HCT116 (cell line): ENCODE measurements at regions not wholly inside any gene's neighbourhood (a gene's known extent, or its start where the extent isn't known, plus 50 kb on each side); places are given as distances from the start of the nearest gene placed in this dataset.

Experiments
- ATAC-seq: fragments of 200-7000 bp; cut with Tn5 transposase; 2 replicates; pipeline ENCODE4 v1.9.1; 2020; ENCODE audit warnings: mild to moderate bottlenecking, moderate library complexity
- BruUV-seq: library from RNA; stranded (reverse); fragments of 400-500 nt; replicated peaks from 2 replicates; lab custom pipeline; 2021; lab: Mats Ljungman, UMichigan
- CTCF ChIA-PET: fragments of 300-600 bp; sonication (Branson Sonifier 250); formaldehyde crosslinking; loops from one replicate; lab custom pipeline; 2021; ENCODE audit warnings: antibody characterized with exemption; lab: Charles Lee
- POLR2A ChIA-PET: fragments of 300-600, 350-600 bp; sonication (Branson Sonifier 250); formaldehyde crosslinking; loops from one replicate; lab custom pipeline; 2021; ENCODE audit warnings: antibody characterized with exemption; lab: Charles Lee
- RAD21 ChIA-PET, 2 experiments: fragments of 300-600 bp; sonication (Branson Sonifier 250); formaldehyde crosslinking; loops; one replicate each; lab custom pipeline; 2023; ENCODE audit warnings: low total read pairs in 2 of 2; ENCODE audit not compliant: uncharacterized antibody in 2 of 2, unreplicated experiment in 2 of 2, low non-redundant PET in 1 of 2; lab: Charles Lee
- DNase-seq: peaks from one replicate; pipeline ENCODE4 v3.0.0-alpha.2; 2010; ENCODE audit warnings: low read depth, low spot score
- H2AFZ ChIP-seq: fragments of 200-600 bp; shearing (Covaris generic), sonication (generic); 2 replicates; pipeline ENCODE4 v1.6.1; 2017; ENCODE audit warnings: low read depth, mixed run types, mixed read lengths, antibody characterized with exemption, low read length; ENCODE audit not compliant: poor library complexity, severe bottlenecking
- H3K27ac ChIP-seq: 2 replicates; pipeline ENCODE4 v1.5.1; 2012; ENCODE audit warnings: low read depth, low read length
- H3K27me3 ChIP-seq: fragments of 200-600 bp; sonication (generic); 2 replicates; pipeline ENCODE4 v1.6.1; 2016; ENCODE audit warnings: mixed run types, low read length, mixed read lengths; ENCODE audit not compliant: insufficient read depth
- H3K36me3 ChIP-seq, 2 experiments: fragments of 200-500 bp in 1 of 2; fragments of 200-600 bp in 1 of 2; sonication (Bioruptor generic) in 1 of 2; sonication (generic) in 1 of 2; 2 replicates each; pipeline versions ENCODE4 v1.5.1 to v1.6.1; 2014 to 2016; ENCODE audit warnings: low read length in 2 of 2, inconsistent platforms in 1 of 2, mixed read lengths in 1 of 2, mixed run types in 1 of 2; ENCODE audit not compliant: insufficient read depth in 2 of 2, control insufficient read depth in 1 of 2
- H3K4me1 ChIP-seq, 2 experiments: fragments of 200-600 bp in 1 of 2; sonication (generic) in 1 of 2; 2 replicates each; pipeline versions ENCODE4 v1.5.1 to v1.6.1; 2012 to 2017; ENCODE audit warnings: low read length in 2 of 2, inconsistent platforms in 1 of 2, mild to moderate bottlenecking in 1 of 2, mixed read lengths in 1 of 2, mixed run types in 1 of 2, moderate library complexity in 1 of 2; ENCODE audit not compliant: insufficient read depth in 2 of 2, control insufficient read depth in 1 of 2
- H3K4me2 ChIP-seq: fragments of 200-600 bp; sonication (generic); 2 replicates; pipeline ENCODE4 v1.6.1; 2017; ENCODE audit warnings: mixed run types, low read length, mixed read lengths
- H3K4me3 ChIP-seq, 2 experiments: fragments of 200-600 bp in 1 of 2; sonication (generic) in 1 of 2; replicated peaks in 1 of 2; 2 replicates each; pipeline ENCODE4 v1.5.1; 2011 to 2016; ENCODE audit warnings: low read length in 2 of 2, control low read depth in 1 of 2, low read depth in 1 of 2, mild to moderate bottlenecking in 1 of 2, mixed read lengths in 1 of 2, mixed run types in 1 of 2
- H3K79me2 ChIP-seq: fragments of 200-600 bp; sonication (generic); 2 replicates; pipeline ENCODE4 v1.6.1; 2017; ENCODE audit warnings: mild to moderate bottlenecking, mixed run types, low read length, moderate library complexity, mixed read lengths; ENCODE audit not compliant: insufficient read depth
- H3K9ac ChIP-seq: fragments of 200-600 bp; sonication (generic); 2 replicates; pipeline ENCODE4 v1.6.1; 2016; ENCODE audit warnings: low read length, mixed read lengths
- H3K9me2 ChIP-seq: fragments of 200-600 bp; sonication (generic), shearing (Covaris generic); 2 replicates; pipeline ENCODE4 v1.6.1; 2017; ENCODE audit warnings: mixed run types, mild to moderate bottlenecking, moderate library complexity; ENCODE audit not compliant: insufficient read depth
- H3K9me3 ChIP-seq, 2 experiments: fragments of 200-500 bp in 1 of 2; fragments of 200-600 bp in 1 of 2; sonication (Bioruptor generic) in 1 of 2; sonication (generic) in 1 of 2; 2 replicates each; pipeline ENCODE4 v1.6.1; 2014 to 2017; ENCODE audit warnings: low read length in 2 of 2, mixed read lengths in 2 of 2, inconsistent platforms in 1 of 2, low read depth in 1 of 2, mild to moderate bottlenecking in 1 of 2, mixed run types in 1 of 2, moderate library complexity in 1 of 2; ENCODE audit not compliant: control insufficient read depth in 1 of 2, insufficient read depth in 1 of 2
- H4K20me1 ChIP-seq: fragments of 200-600 bp; sonication (generic), shearing (Covaris generic); 2 replicates; pipeline ENCODE4 v1.6.1; 2017; ENCODE audit warnings: mixed run types, mild to moderate bottlenecking, moderate library complexity; ENCODE audit not compliant: insufficient read depth
- ATF3 ChIP-seq: IDR thresholded peaks from 2 replicates; pipeline ENCODE4 v1.6.1; 2012
- CEBPB ChIP-seq: IDR thresholded peaks from 2 replicates; pipeline ENCODE4 v1.6.1; 2012; ENCODE audit warnings: low read depth
- CTCF ChIP-seq, 3 experiments: fragments of 200-600 bp in 1 of 3; sonication (generic) in 1 of 3; IDR thresholded peaks in 2 of 3; conservative IDR thresholded peaks in 1 of 3; 2 replicates each; pipeline ENCODE4 v1.5.1; 2012 to 2017; ENCODE audit warnings: low read depth in 2 of 3, low read length in 2 of 3, antibody characterized with exemption in 1 of 3, borderline replicate concordance in 1 of 3, control low read depth in 1 of 3, mild to moderate bottlenecking in 1 of 3, mixed read lengths in 1 of 3, mixed run types in 1 of 3, moderate library complexity in 1 of 3; ENCODE audit not compliant: insufficient read depth in 1 of 3
- EGR1 ChIP-seq: IDR thresholded peaks from 2 replicates; pipeline ENCODE4 v1.6.1; 2012; ENCODE audit warnings: low read depth
- POLR2A ChIP-seq: IDR thresholded peaks from 2 replicates; pipeline ENCODE4 v1.7.0; 2011; ENCODE audit warnings: borderline replicate concordance; ENCODE audit not compliant: insufficient read depth, insufficient read length; ENCODE audit errors: extremely low read depth
- POLR2AphosphoS5 ChIP-seq: IDR thresholded peaks from 2 replicates; pipeline ENCODE4 v1.6.1; 2011; ENCODE audit warnings: mild to moderate bottlenecking, low read depth, low read length, moderate library complexity
- RAD21 ChIP-seq: IDR thresholded peaks from 2 replicates; pipeline ENCODE4 v1.6.1; 2012; ENCODE audit warnings: low read depth, mild to moderate bottlenecking
- REST ChIP-seq: IDR thresholded peaks from 2 replicates; pipeline ENCODE4 v1.6.1; 2012; ENCODE audit warnings: low read depth
- SIN3A ChIP-seq: IDR thresholded peaks from 2 replicates; pipeline ENCODE4 v1.6.1; 2012; ENCODE audit warnings: low read depth
- SRF ChIP-seq: IDR thresholded peaks from 2 replicates; pipeline ENCODE4 v1.6.1; 2012; ENCODE audit warnings: low read depth
- ZFX ChIP-seq: fragments of 450-650 bp; IDR thresholded peaks from 2 replicates; pipeline ENCODE4 v1.6.1; 2017
- intact Hi-C: fragments of 100-400 bp; cut with micrococcal nuclease; formaldehyde crosslinking; loops from 2 replicates; pipeline ENCODE4 v1.10.0; 2022
- TF ChIP-seq, protein P1 (sequence below): IDR thresholded peaks from 2 replicates; pipeline ENCODE4 v1.6.1; 2012
- TF ChIP-seq, protein P2 (sequence below): IDR thresholded peaks from 2 replicates; pipeline ENCODE4 v1.6.1; 2011; ENCODE audit warnings: mild to moderate bottlenecking, low read length, moderate library complexity; ENCODE audit not compliant: insufficient replicate concordance; ENCODE audit errors: extremely low read depth

- intact Hi-C loops: no loop called here
- Histone ChIP-seq H2AFZ (no peak overlapping the region), H3K9ac (no peak overlapping the region), H3K36me3 (no peaks in the 10 kb centered on the region), H4K20me1 (no peaks in the 10 kb centered on the region; the same call in 1 of the 2 replicates), H3K9me3 (no peaks in the 10 kb centered on the region), H3K27me3 (peaks cover 22% of the 10 kb centered on the region), H3K27ac (no peak overlapping the region), H3K4me2 (no peak overlapping the region), H3K4me3 (no peak overlapping the region), H3K79me2 (no peaks in the 10 kb centered on the region), H3K4me1 (no peaks in the 10 kb centered on the region), H3K9me2 (no peaks in the 10 kb centered on the region)
- ATAC-seq (no peak), DNase-seq (no peak)
- BruUV-seq: no TSS peak
- ChIA-PET POLR2A (no interaction called here), RAD21 (no interaction called here), CTCF (no interaction called here)
- no peak for TF ChIP-seq ZFX
- no peak for TF ChIP-seq CEBPB
- TF ChIP-seq POLR2A: no peak
- TF ChIP-seq REST: no peak
- TF ChIP-seq EGR1: no peak
- TF ChIP-seq SRF: no peak
- TF ChIP-seq, all 23 proteins: peak for 0
Observed at GRCh38 chr3:34179716-34180115, 381.3 kb downstream of the PDCD6IP start.

- Histone ChIP-seq H3K4me1 (no peaks in the 10 kb centered on the region), H2AFZ (no peak overlapping the region), H3K9ac (no peak overlapping the region), H3K79me2 (no peaks in the 10 kb centered on the region), H3K4me3 (no peak overlapping the region), H3K9me2 (no peaks in the 10 kb centered on the region), H4K20me1 (no peaks in the 10 kb centered on the region; the same call in 1 of the 2 replicates), H3K4me2 (no peak overlapping the region), H3K36me3 (no peaks in the 10 kb centered on the region), H3K9me3 (no peaks in the 10 kb centered on the region), H3K27ac (no peak overlapping the region), H3K27me3 (peaks cover 22% of the 10 kb centered on the region)
- intact Hi-C loops: no loop called here
- RAD21 ChIA-PET: no interaction called here
- no peak for DNase-seq
- BruUV-seq: no TSS peak
- no peak for ATAC-seq
- POLR2A ChIA-PET: no interaction called here
- CTCF ChIA-PET: no interaction called here
- TF ChIP-seq EGR1 (no peak), ATF3 (no peak), CEBPB (no peak), POLR2AphosphoS5 (no peak), RAD21 (no peak), SIN3A (no peak), CTCF (IDR thresholded peaks at IDR 0.05 in 2 of 3, conservative IDR thresholded peaks at IDR 0.05 in 1 of 3; ENCODE audit: borderline replicate concordance in 1 of 3, insufficient read depth in 1 of 3, low read depth in 2 of 3, low read length in 2 of 3) (no peak)
- TF ChIP-seq, protein P1, sequence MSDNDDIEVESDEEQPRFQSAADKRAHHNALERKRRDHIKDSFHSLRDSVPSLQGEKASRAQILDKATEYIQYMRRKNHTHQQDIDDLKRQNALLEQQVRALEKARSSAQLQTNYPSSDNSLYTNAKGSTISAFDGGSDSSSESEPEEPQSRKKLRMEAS: no peak
- TF ChIP-seq, protein P2, sequence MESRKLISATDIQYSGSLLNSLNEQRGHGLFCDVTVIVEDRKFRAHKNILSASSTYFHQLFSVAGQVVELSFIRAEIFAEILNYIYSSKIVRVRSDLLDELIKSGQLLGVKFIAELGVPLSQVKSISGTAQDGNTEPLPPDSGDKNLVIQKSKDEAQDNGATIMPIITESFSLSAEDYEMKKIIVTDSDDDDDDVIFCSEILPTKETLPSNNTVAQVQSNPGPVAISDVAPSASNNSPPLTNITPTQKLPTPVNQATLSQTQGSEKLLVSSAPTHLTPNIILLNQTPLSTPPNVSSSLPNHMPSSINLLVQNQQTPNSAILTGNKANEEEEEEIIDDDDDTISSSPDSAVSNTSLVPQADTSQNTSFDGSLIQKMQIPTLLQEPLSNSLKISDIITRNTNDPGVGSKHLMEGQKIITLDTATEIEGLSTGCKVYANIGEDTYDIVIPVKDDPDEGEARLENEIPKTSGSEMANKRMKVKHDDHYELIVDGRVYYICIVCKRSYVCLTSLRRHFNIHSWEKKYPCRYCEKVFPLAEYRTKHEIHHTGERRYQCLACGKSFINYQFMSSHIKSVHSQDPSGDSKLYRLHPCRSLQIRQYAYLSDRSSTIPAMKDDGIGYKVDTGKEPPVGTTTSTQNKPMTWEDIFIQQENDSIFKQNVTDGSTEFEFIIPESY: no peak
Observed at GRCh38 chr3:34180532-34180931, 382.1 kb downstream of the PDCD6IP start.
